ENCODE measurements at regions not wholly inside any gene's neighbourhood (a gene's known extent, or its start where the extent isn't known, plus 50 kb on each side); places are given as distances from the start of the nearest gene placed in this dataset.

DNA sequence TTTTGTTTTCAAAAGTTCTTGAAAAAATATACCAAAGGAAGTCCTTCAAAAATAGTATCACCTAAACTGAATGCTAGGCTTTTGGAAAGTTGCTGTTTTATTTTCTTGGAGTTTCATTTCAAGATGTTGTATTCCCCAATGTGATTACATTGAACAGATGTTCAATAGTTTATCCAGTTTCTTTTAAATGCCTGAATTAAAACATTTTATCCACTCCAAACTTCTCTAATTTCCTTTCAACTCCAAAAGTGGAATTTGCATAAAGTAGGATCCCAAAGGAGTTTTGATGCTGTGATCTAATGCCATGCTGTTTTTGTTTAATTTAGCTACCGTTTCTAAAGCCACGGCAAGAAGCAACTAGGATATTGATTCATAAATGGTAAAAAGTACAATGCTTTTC is 892.5 kb upstream of the SLC10A2 start:
- TF ChIP-seq CTCF (IDR thresholded peaks at IDR 0.05; ENCODE audit: borderline replicate concordance, extremely low read depth, low read length, poor library complexity, severe bottlenecking): no peak
- TF ChIP-seq EZH2 (IDR thresholded peaks at IDR 0.05; ENCODE audit: borderline replicate concordance, low read depth, low read length, severe bottlenecking): no peak
